DMS79 (cell line): ENCODE measurements at regions not wholly inside any gene's neighbourhood (a gene's known extent, or its start where the extent isn't known, plus 50 kb on each side); places are given as distances from the start of the nearest gene placed in this dataset.
"Not testable (repeated sequence)": the region's sequence is repeated elsewhere in the genome, so short reads cannot be mapped to it uniquely, and the experiment has no call there.

Experiments
- DNase-seq: peaks from one replicate; lab custom pipeline; 2025; lab: John Stamatoyannopoulos, UW

GRCh38 chr13:38147050-38147449 is 202.6 kb upstream of the UFM1 start:
- DNase-seq = no peak

GRCh38 chr13:38141792-38142191 is 207.9 kb upstream of the UFM1 start:
- DNase-seq = no peak

GRCh38 chr13:38135592-38135991 is 214.1 kb upstream of the UFM1 start:
- DNase-seq = no peak

GRCh38 chr13:38121267-38121666 is 228.4 kb upstream of the UFM1 start:
- no peak for DNase-seq

GRCh38 chr13:38103851-38104250 is 234.3 kb upstream of the TRPC4 start:
- no peak for DNase-seq

GRCh38 chr13:38099751-38100150 is 230.2 kb upstream of the TRPC4 start:
- DNase-seq = no peak

- DNase-seq = no peak
Observed at GRCh38 chr13:38093425-38093824, 223.9 kb upstream of the TRPC4 start.

GRCh38 chr13:38090913-38091312 is 221.3 kb upstream of the TRPC4 start:
- no peak for DNase-seq

- no peak for DNase-seq
Observed at GRCh38 chr13:38086721-38087120, 217.1 kb upstream of the TRPC4 start.

GRCh38 chr13:38086013-38086412 is 216.4 kb upstream of the TRPC4 start:
- no peak for DNase-seq

- no peak for DNase-seq
Observed at GRCh38 chr13:38073931-38074330, 204.4 kb upstream of the TRPC4 start.

- DNase-seq = no peak
Observed at GRCh38 chr13:38072696-38073095, 203.1 kb upstream of the TRPC4 start.

GRCh38 chr13:38071340-38071739 is 201.8 kb upstream of the TRPC4 start:
- not testable (repeated sequence) for DNase-seq

- DNase-seq = no peak
Observed at GRCh38 chr13:38053896-38054295, 184.3 kb upstream of the TRPC4 start.

GRCh38 chr13:38046049-38046376 is 176.4 kb upstream of the TRPC4 start:
- DNase-seq = no peak

GRCh38 chr13:38045278-38046048 is 175.9 kb upstream of the TRPC4 start:
- no peak for DNase-seq

GRCh38 chr13:38044067-38044466 is 174.5 kb upstream of the TRPC4 start:
- no peak for DNase-seq

GRCh38 chr13:38042771-38043170 is 173.2 kb upstream of the TRPC4 start:
- DNase-seq = no peak

- DNase-seq = no peak
Observed at GRCh38 chr13:38024431-38024830, 154.9 kb upstream of the TRPC4 start.

GRCh38 chr13:38017320-38017719 is 147.7 kb upstream of the TRPC4 start:
- DNase-seq = no peak

- DNase-seq = no peak
Observed at GRCh38 chr13:38013676-38014075, 144.1 kb upstream of the TRPC4 start.

GRCh38 chr13:38012096-38012495 is 142.5 kb upstream of the TRPC4 start:
- DNase-seq = no peak

- no peak for DNase-seq
Observed at GRCh38 chr13:38008636-38009035, 139.1 kb upstream of the TRPC4 start.

GRCh38 chr13:38002606-38003005 is 133.0 kb upstream of the TRPC4 start:
- no peak for DNase-seq
